GM12874 (cell line): ENCODE measurements at regions not wholly inside any gene's neighbourhood (a gene's known extent, or its start where the extent isn't known, plus 50 kb on each side); places are given as distances from the start of the nearest gene placed in this dataset.

Experiments
- TF ChIP-seq, protein P1 (sequence below): IDR thresholded peaks from 2 replicates; pipeline ENCODE4 v1.5.1; 2011; ENCODE audit warnings: low read depth, mild to moderate bottlenecking, control low read depth, low read length, moderate library complexity; ENCODE audit not compliant: insufficient read depth

DNA sequence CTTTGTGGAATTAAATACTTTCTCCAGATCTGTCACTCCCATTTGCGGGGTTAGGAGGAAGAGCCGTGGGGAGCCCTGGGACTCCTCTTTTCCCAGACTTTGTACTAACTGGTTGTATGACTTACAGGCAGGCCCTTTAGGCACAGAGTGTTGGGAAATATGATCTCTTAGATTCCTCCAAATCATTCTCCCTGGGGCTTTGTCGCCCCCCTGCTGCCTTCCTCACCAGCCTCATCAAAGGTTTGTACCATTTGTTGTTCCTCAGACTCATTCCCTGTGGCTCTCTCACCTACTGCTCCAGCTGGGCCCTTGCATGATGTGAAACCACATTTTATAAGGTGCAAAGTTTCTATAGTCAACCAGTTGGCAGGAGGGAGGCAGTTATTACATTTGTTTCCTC is 56.4 kb downstream of the CRYGS start:
- TF ChIP-seq, protein P1, sequence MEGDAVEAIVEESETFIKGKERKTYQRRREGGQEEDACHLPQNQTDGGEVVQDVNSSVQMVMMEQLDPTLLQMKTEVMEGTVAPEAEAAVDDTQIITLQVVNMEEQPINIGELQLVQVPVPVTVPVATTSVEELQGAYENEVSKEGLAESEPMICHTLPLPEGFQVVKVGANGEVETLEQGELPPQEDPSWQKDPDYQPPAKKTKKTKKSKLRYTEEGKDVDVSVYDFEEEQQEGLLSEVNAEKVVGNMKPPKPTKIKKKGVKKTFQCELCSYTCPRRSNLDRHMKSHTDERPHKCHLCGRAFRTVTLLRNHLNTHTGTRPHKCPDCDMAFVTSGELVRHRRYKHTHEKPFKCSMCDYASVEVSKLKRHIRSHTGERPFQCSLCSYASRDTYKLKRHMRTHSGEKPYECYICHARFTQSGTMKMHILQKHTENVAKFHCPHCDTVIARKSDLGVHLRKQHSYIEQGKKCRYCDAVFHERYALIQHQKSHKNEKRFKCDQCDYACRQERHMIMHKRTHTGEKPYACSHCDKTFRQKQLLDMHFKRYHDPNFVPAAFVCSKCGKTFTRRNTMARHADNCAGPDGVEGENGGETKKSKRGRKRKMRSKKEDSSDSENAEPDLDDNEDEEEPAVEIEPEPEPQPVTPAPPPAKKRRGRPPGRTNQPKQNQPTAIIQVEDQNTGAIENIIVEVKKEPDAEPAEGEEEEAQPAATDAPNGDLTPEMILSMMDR: no peak

DNA sequence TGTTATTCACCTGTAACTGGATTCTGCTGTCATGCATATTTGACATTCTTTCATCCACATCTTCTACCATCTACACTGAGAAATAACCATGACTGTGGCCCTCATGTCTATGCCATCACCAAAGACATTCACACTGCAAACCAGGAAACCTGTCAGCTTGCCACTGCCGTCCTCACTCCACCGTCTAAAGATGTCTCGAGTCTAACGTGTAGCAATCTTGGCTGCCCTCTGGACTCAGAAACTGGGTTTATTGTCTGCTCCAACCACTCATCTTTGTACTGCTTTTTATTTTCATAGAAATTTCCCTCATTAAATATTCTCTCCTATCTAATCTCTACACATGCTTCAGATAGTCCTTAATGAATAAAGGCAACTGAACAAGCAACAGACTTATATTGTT is 57.1 kb downstream of the CRYGS start:
- TF ChIP-seq, protein P1: no peak

DNA sequence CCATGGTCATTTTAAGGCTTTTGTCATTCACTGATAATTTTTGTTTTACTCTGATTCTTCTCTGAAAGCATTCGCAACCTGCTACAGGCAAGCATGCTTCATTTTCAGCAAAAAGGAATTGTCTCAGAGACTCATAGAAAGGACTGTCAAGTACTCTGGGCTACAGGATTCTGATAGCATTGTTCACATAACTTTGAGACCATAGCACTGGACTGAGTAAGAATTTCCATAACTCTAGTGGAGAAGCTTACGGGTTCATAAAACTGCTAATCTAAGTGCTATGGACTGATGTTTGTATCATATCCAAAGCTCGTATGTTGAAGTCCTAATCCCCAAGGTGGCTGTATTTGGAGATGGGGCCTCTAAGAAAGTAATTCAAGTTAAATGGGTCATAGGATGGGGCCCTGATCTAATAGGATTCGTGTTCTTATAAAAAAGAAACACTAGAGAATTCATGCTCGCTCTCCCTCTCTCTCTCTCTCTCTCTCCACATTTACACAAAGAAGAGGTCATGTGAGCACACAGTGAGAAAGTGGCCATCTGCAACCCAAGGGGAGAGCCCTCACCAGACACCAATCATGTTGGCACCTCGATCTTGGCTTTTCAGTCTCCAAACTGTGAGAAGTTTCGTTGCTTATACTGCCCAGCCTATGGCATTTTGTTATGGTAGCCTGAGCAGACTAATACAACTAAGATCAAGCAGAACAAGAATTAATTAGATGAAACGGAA is 60.4 kb downstream of the CRYGS start:
- TF ChIP-seq, protein P1: no peak

DNA sequence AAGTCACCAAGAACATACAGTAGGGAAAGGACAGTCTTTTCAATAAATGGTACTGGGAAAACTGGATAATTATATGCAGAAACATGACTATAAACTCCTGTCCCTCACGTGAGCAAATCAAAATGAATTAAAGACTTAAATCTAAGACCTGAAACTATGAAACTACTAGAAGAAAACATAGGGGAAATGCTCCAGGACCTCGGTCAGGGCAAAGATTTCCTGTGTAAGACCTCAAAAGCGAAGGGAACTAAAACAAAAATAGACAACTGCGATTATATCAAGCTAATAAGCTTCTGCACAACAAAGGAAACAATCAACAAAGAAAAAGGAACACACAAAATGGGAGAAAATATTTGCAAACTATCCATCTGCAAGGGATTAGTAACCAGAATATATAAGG is 62.7 kb downstream of the CRYGS start:
- TF ChIP-seq, protein P1: no peak

DNA sequence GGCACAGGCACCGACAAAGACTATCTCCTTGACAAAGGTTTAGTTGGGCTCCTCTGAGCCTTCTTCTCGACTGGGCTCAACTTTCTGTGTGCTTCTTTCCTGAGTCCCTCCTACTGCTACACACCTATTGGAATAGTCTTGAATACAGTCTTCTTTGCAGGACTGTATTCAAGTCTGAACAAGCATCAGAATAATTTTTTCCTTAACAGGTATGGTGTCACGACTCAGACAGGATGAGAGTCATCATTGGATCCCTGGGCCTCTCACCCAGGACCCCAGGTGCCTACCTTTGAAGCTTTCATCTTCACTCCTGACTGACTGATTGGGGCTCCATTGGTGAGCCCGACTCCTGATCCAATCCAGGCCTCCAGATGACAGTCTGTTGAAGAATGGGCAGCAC is 66.3 kb downstream of the CRYGS start:
- TF ChIP-seq, protein P1: no peak

DNA sequence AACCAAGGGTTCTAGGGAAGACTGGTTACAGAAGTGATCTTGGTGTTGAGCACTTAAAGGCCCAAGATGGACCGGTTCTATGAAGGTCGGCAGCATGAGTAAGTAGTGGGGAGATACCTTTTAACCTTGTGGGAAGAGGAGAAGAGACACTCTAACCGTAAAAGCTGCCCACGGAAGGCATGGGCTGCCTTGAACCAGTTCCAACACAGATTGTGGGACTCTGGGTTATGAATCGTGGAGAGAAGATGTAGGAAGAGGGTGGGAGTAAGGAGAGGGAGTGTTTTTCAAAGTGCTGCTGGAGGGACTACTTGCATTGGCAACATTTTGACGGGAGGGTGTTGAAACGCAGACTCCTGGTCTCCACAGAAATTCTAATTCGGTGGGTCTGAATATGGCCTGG is 67.1 kb downstream of the CRYGS start:
- TF ChIP-seq, protein P1: no peak

DNA sequence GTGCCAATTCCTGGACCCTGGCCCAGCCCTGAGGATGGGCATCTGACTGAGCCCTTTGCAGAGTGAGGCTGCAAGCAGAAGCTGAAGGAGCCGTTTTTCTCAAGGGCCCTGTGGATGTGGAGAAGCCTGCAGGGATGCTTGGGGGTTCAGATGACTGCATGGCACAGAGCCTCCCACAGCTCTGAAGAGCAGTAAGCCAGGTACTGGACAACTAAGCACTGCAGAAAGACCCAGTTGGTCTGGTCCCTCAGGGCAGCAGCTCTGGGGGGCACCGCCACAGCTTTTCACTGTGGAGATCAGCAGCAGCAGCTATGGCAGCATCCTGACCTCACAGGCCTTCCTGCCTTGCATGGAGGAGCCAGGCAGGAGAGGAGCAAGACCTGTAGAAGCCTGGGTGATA is 67.6 kb downstream of the CRYGS start:
- TF ChIP-seq, protein P1: no peak
